ENCODE measurements at regions not wholly inside any gene's neighbourhood (a gene's known extent, or its start where the extent isn't known, plus 50 kb on each side); places are given as distances from the start of the nearest gene placed in this dataset.

DNA sequence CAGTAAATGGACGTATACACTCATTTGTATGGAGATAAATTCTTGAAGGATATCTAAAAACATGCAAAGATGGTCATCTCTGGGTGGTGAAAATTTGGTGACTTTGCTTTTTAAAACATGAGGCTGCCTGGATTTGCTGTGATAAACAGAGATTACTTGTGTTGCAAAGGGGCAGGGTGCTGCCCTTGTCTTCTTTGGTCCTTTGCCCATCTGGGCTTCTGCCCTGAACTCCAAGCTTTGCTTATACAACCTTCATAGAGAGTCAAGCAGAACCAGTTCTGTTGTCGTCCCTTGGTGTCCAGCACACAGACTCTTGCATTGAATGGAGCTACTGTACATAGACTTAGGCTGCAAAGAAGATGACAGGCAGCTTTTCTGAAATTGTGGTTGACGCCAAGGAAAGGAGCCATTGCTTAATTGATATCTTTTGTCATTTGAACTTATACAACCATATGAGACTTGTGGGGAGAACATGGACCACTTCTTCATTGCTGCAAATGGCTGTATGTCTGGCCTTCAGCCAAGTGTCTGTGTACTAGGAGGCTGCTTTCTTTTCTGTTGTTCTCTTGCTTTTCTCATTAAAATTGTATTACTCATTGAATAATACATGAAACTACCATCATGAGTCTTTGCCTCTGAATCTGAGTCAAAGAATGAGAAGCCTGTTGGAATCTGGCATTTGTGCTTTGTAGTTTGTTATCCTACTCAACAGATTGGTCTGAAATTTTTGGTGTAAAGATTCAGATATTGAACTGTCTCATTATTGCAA, 152.5 kb downstream of the DMRT2 start:
- no peak for DNase-seq

- no peak for DNase-seq
Measured at GRCh38 chr9:1207686-1208085, 157.5 kb downstream of the DMRT2 start.

GRCh38 chr9:1208157-1208556, 158.0 kb downstream of the DMRT2 start:
- DNase-seq, result no peak

- DNase-seq, result no peak
Measured at GRCh38 chr9:1210954-1211353, 160.8 kb downstream of the DMRT2 start.

DNA sequence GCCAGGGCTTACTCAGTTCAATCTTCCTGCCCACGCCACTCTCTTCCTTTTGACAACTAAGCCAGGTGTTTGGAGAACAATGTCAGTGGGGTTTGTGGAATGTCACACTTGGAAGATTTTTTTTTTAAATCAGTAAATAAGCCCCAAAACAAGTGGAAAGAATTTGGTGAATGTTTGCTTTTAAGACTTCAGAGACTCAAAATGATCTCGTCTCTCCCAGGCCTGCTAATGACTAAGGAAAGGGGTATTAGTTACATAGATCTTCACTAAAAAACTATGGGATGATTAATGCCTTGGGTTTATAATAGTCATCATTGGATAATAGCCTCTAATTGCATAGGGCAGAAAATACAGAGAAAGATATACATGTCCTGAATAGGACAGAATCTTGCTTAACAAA, 166.4 kb downstream of the DMRT2 start:
- DNase-seq, result no peak

DNA sequence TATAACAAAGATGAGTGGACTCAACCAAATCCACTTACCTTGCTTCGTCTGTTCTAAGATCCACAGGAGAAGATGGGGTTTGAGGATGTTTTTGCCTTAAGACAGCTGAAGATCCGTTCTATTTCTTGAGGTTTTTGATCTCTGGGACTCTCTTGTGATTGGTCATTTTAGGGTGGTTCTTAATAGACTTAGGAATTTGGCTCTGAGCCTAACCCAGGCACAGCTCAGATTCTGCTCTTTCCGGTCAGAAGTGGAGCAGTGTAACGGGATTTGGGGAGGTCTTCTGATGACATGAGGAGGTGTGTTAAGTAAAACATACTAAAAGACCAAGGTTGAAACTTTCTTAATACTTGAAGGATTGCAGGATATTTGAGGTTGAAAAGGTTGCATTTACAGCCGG, 166.9 kb downstream of the DMRT2 start:
- no peak for DNase-seq

- DNase-seq, result no peak
Measured at GRCh38 chr9:1219284-1219683, 169.1 kb downstream of the DMRT2 start.

GRCh38 chr9:1221298-1221697, 171.1 kb downstream of the DMRT2 start:
- DNase-seq, result no peak

- DNase-seq, result no peak
Measured at GRCh38 chr9:1222511-1222910, 172.4 kb downstream of the DMRT2 start.

GRCh38 chr9:1231998-1232919, 182.1 kb downstream of the DMRT2 start:
- DNase-seq, result no peak

GRCh38 chr9:1233568-1233967, 183.4 kb downstream of the DMRT2 start:
- DNase-seq, result no peak

GRCh38 chr9:1235650-1236049, 185.5 kb downstream of the DMRT2 start:
- no peak for DNase-seq

- no peak for DNase-seq
Measured at GRCh38 chr9:1236061-1236460, 185.9 kb downstream of the DMRT2 start.

GRCh38 chr9:1238407-1238806, 188.2 kb downstream of the DMRT2 start:
- no peak for DNase-seq

DNA sequence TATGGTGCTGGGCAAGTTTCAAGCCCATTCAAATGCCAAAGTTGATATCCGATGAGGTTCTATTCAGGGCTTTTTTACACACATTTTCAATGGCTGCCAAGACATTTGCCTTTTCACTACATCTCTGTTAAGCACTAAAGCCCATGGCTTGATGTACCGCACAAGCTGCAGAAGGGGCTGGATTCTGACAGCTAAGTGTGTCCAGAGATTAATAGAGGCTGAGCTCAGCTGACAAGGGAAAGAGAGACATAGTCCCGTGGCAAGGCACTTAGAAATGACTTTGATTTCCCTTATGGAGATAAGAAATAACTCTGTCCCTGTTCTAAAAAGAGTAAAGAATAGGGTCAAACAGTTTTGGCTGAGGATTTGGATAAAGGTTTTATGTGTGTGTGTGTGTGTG, 198.6 kb downstream of the DMRT2 start:
- no peak for DNase-seq

DNA sequence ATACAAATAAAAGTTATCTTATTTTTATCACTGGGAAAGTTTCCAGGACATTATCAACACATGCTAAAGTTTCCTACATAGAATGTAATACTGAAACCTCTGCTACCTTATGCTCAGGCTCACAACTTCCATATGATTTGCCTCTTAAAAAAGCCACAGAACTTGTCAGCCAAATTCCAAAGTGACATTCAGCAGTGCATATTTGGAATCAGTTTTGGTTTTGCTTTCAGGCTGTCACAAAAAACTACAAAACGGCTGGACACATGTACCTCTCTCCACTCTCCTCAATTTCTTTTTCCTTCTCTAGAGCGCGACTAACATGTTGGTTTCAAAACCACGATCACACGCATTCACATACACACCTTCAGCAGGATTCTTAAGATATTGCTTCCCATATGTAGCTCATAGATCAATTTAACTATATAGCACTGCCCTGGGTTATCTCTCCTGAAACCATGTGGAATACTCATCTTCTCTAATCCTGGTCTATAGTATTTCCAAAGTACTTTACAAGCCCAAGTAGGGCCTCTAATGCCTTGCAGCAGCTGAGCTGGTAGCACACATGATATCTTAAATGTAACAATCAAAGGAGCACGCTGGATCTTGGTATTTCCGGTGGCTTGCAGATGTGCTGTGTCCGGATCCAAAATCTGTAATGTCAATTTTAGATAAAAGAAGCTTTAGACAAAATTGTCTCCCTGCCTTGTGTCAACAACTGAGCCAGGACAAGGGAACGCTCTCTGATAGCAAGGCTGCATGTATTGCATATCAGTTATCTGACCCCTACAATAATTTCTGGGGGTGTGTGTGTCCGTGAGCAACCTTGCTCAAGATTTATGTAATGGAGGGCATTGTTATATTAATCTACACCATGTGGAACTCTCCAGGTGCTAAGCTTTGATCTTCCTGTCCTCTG, 203.2 kb downstream of the DMRT2 start:
- no peak for DNase-seq

GRCh38 chr9:1254071-1254470, 203.9 kb downstream of the DMRT2 start:
- no peak for DNase-seq

DNA sequence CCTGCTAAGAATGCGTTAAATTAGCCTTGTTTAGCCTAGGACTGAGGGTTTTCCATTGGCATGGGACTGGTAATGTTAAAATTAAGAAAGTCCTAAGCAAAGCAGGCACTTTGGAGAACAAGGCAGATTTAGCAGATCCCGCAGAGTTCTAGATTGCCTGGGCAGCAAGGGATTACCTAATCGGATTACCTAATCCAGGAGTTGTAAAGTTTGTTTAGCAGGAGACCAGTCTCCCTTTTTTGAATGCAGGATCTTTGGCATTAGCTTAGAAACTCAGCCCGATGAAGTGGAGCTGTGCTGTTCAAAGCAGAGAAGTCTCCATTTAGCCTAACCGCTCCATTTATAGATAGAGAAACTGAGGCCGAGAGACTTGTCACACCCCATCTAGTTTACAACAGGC, 206.0 kb downstream of the DMRT2 start:
- no peak for DNase-seq

DNA sequence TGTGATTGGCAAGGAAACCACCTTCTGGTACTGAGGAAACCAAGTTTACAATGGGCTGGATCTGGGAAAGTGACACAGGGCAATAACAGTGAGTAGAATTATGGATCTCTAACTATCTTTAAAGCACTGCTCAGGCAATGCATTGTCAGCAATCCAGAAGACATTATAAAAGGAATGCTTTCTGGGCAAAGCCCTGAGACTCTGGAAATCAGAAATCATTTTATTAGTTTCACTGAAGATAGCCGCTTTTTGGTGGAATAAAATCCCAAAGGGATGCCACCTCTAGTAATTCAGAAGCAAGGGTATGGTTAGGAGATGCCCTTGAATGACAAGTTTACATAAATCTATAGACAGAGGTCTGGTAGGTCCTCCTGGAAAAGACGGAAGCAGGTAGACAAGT, 211.1 kb downstream of the DMRT2 start:
- no peak for DNase-seq

- no peak for DNase-seq
Measured at GRCh38 chr9:1261879-1262766, 212.0 kb downstream of the DMRT2 start.

DNA sequence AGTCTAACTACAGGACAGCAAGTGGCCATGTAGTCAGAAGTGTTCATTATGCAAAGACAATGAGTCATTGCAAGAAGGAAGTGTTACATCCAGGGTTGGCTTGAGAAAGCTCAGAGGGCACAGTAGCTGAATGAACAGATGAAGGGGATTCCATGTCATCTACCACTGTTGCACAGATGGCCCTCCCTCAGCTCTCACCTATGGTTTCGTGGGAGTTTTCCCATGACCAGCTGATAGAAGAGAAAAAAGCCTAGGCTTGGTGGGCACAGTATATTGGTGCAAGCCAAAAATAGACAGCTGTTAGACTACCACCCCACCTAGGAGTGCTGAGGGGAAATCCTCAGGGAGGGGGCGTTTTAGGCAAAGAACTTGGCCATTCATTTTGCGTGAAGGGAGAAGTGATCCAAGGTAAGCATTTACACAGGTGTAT, 217.0 kb downstream of the DMRT2 start:
- DNase-seq, result no peak

DNA sequence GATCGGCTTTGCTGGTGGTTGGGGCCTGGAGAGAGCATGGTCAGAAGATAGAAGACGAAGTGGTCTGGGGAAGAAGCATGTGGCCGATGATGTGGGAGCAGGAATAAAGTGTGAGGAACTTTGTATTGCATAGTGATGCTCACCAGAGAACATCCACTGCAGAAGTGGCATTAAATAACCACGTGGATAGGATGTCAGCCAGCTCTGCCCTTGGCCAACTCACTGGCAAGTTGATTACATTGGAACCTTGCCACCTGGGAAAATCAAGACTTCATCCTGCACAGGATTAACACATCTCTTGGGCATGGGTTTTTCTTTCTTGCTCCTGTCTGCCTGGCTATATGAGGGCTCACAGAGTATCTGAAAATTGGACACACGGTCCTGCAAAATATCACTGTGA, 217.4 kb downstream of the DMRT2 start:
- DNase-seq, result no peak
